ENCODE measurements at regions not wholly inside any gene's neighbourhood (a gene's known extent, or its start where the extent isn't known, plus 50 kb on each side); places are given as distances from the start of the nearest gene placed in this dataset.

GRCh38 chr13:44236801-44237207 is 136.8 kb upstream of the SERP2 start:
- FAIRE-seq (no peak), DNase-seq (ENCODE audit: low read depth, low spot score) (no peak), ATAC-seq (no peak)
- intact Hi-C loops (cut with micrococcal nuclease; ENCODE audit: unreplicated experiment) (no loop called here), in situ Hi-C loops (cut with MboI) (no loop called here)
- no peaks in the 10 kb centered on the region for H3K79me2 ChIP-seq (ENCODE audit: control insufficient read depth, insufficient read depth, low read length)
- 98% methylated on average over 5 of the region's 5 CpGs for WGBS (ENCODE audit: insufficient coverage, insufficient replicate concordance, low lambda C conversion rate, missing lambda C conversion rate)
- H3K4me1 ChIP-seq (ENCODE audit: control insufficient read depth, insufficient read depth, low read length): peaks cover 14% of the 10 kb centered on the region
- H4K20me1 ChIP-seq (ENCODE audit: control insufficient read depth, insufficient read depth): no peaks in the 10 kb centered on the region
- no peaks in the 10 kb centered on the region for H3K9me3 ChIP-seq (replicated peaks; ENCODE audit: control insufficient read depth, insufficient read depth, low read length)
- no peak overlapping the region for H3K9ac ChIP-seq (ENCODE audit: control insufficient read depth, insufficient read depth, low read length)
- H3K27me3 ChIP-seq (replicated peaks in 1 of 2; ENCODE audit: control insufficient read depth in 2 of 2, insufficient read depth in 2 of 2, low read length in 1 of 2): no peaks in the 10 kb centered on the region; a peak in 1 of 4 replicates
- no peak overlapping the region for H3K27ac ChIP-seq (ENCODE audit: control insufficient read depth, insufficient read depth)
- H3K4me2 ChIP-seq (ENCODE audit: control insufficient read depth, insufficient read depth): no peak overlapping the region
- ChIA-PET RAD21 (ENCODE audit: unreplicated experiment) (no interaction called here), SMC1A (ENCODE audit: uncharacterized antibody, unreplicated experiment) (no interaction called here), CTCF (interaction anchor here (0.6 kb wide), 1 partner anchor 72 kb away, joined by 3 read pairs; no protein-coding TSS in a partner anchor), POLR2A (no interaction called here)
- no TSS peak for BruUV-seq (replicated peaks)
- H3K4me3 ChIP-seq: no peak overlapping the region
- H3K36me3 ChIP-seq (ENCODE audit: control insufficient read depth in 2 of 2, insufficient read depth in 2 of 2, low read length in 1 of 2): no peaks in the 10 kb centered on the region
- H2AFZ ChIP-seq (ENCODE audit: control insufficient read depth, low read depth, low read length): no peak overlapping the region
- TF ChIP-seq REST (IDR thresholded peaks at IDR 0.05; ENCODE audit: low read depth, low read length) (no peak), PKNOX1 (IDR thresholded peaks at IDR 0.05) (no peak), BCL3 (IDR thresholded peaks at IDR 0.05; ENCODE audit: borderline replicate concordance, insufficient read depth, low read depth, low read length, poor library complexity, severe bottlenecking) (no peak), DPF2 (IDR thresholded peaks at IDR 0.05) (no peak), KAT2A (conservative IDR thresholded peaks at IDR 0.05; ENCODE audit: control insufficient read depth, low read depth, low read length) (no peak), WRNIP1 (IDR thresholded peaks at IDR 0.05; ENCODE audit: borderline replicate concordance, low read depth, low read length) (no peak), BCL11A (IDR thresholded peaks at IDR 0.05; ENCODE audit: low read depth, low read length) (no peak), CHD4 (IDR thresholded peaks at IDR 0.05) (no peak), TAF1 (IDR thresholded peaks at IDR 0.05; ENCODE audit: borderline replicate concordance, low read depth, low read length) (no peak), RAD51 (IDR thresholded peaks at IDR 0.05) (no peak), PAX5 (IDR thresholded peaks at IDR 0.05; ENCODE audit: borderline replicate concordance, low read depth, low read length) (no peak), ZBTB40 (IDR thresholded peaks at IDR 0.05; ENCODE audit: borderline replicate concordance) (no peak), EED (IDR thresholded peaks at IDR 0.05; ENCODE audit: low read depth) (no peak), SPI1 (IDR thresholded peaks at IDR 0.05; ENCODE audit: borderline replicate concordance, insufficient read depth, low read depth, low read length) (no peak), ETV6 (conservative IDR thresholded peaks at IDR 0.05 in 1 of 2, IDR thresholded peaks at IDR 0.05 in 1 of 2; ENCODE audit: borderline replicate concordance in 1 of 2, low read depth in 1 of 2) (no peak)

All from GM12878 (cell line).